NCI-H774 (cell line): ENCODE measurements at regions not wholly inside any gene's neighbourhood (a gene's known extent, or its start where the extent isn't known, plus 50 kb on each side); places are given as distances from the start of the nearest gene placed in this dataset.

Experiments used
- DNase-seq: peaks from one replicate; lab custom pipeline; 2025; lab: John Stamatoyannopoulos, UW

GRCh38 chr5:143664623-143665022, 147.3 kb upstream of the HMHB1 start:
- no peak for DNase-seq

DNA sequence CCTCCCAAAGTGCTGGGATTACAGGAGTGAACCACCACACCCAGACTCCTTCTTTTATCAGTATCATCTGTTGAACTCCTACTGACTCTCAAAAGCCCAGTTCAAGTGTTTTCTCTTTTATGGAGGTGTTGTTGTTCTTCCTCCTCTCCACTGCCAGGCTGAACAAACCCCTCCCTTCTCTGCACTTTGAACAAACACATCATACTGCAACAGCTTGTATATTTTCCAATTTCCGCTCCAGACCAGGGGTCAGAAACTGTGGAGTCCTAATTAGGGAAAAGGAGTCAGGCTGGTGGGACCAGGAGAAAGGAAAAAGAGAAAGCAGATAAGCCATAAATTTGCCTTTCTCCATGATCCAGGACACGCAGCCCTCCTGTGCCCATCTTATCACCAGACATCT, 148.1 kb upstream of the HMHB1 start:
- no peak for DNase-seq

GRCh38 chr5:143662020-143662419, 149.9 kb upstream of the HMHB1 start:
- DNase-seq, result no peak

DNA sequence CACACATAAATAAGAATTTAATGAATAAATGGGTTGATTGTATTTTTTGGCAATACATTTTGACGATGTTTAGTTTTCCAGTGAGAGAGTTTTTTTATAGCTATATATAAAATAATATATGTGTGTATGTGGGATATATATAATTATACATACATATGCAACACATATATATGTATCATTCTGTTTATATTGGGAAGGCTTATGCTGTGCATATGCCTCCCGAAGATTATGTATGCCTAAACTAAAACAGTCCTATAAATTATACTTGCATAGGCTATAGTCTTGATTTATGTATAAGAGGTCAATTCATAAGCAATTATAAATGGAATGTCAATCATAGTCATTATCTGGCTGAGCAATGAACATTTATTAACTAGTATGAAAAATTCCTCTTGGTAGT, 151.3 kb upstream of the HMHB1 start:
- DNase-seq, result no peak

GRCh38 chr5:143659599-143660238, 152.2 kb upstream of the HMHB1 start:
- no peak for DNase-seq

DNA sequence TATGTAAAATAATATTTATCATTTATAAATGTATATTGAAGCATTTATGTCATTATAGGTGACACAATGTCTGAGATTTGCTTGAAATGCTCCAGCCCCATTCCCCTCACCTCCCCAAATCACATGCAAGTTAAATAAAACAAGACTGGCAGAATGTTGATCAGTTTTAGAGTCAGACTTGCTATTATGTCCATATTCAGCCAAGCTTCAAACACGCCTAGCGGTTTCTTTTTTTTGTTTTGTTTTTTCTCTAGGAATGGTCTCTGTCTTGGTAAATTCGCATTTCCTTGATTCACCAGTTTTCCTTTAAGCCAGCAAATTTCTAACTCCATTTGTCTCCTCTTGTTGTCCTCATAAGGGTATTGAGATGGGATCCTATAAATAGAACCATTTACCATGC, 153.0 kb upstream of the HMHB1 start:
- DNase-seq, result no peak

DNA sequence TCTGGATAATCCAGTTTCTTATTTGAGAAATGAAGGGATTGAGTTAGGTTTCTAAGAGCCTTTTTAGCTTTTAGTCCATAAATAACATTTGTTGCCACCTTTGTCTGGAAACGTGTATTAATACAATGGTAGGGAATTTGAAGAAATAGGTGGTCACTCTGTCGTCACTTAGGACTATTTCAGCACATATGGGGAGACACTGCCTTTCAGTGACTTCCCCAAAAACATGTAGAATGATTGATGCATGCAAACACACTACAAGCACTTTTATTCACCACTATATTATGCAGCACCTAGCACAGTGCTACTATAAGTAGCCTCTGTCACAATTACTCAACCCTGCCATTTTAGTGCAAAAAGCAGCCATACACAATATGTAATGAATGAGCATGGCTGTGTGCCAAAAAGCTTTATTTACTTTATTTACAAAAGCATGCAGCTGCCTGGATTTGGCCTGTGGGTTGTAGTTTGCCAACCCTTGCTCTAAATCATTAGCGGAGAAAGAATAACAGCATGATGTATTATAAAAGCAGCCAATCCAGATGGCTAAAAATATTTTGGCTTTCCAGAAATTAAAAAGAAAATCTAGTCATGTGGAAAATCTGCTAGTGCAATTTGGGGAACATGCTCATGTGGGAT, 154.2 kb upstream of the HMHB1 start:
- peak; percentile 93 for DNase-seq

DNA sequence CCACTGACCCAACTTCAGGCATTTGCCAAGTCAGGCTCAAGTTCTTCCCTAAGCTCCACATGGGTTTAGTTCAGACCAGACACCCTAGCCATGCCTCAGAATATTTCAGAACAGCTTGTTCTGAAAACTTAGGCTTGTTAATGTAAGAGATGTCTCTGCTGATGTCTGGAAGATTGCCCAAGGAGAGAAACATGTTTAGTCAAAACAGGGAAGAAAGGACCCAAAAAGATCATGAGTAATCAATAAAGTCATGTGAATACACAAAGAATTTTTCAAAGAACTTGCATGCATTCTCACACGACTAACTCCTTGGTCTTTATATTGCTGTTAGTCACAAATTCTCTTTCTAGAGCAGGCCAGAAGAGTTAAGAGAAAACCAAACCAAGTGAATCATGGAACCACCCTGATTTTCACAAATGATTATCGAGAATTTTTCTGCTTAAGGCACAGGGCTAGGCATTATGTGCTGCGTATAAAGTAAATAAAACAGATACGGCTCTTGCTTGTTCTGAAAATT, 158.1 kb upstream of the HMHB1 start:
- DNase-seq, result no peak

DNA sequence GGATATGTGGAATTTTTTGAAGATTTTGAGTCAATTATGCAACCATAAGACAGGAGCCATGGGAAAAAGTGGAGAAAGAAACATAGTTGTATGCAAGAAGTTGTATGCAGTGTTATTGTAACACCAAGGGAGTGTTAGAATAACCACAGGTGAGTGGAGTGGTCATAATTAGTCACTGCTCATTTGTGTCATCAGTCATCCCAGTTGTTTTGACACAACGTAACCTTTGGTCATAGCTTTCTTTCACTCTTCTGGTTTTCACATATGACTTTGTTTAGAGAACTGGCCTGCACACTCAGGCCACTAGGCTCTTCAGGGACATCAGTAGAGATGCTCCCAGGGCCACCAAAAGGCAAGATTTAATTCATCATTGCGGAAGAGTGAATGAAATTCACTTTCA, 158.7 kb upstream of the HMHB1 start:
- DNase-seq, result no peak

DNA sequence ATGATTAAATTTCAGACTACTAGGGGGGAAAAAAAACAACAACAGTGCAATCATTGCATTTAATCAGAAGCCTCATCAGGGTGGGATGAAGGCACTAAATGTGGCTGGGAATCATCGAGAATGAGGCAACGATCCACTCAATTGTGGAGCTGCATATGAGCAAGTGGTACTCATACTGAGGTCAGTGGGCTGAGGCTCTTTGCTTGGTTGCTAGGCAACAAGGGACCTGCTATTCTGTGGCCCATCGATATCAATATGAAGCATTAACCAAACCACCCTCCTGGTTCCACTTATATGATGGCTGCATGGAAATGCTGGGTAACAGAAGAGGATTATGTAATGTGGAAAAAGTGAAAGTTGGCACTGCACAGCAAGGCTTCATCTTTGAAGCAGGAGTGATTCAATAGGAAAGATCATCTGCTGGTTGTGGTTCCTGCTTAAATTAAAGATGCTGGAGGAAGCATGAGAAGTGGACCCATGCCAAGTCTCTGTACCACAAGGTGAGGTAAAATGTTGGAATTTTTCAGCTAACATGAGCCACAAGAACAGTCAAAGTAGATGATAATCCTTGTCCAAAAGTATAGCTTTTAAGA, 159.8 kb upstream of the HMHB1 start:
- DNase-seq, result no peak

GRCh38 chr5:143649937-143650621, 161.9 kb upstream of the HMHB1 start:
- no peak for DNase-seq

- no peak for DNase-seq
These were observed 163.3 kb upstream of the HMHB1 start for GRCh38 chr5:143648696-143649095.

DNA sequence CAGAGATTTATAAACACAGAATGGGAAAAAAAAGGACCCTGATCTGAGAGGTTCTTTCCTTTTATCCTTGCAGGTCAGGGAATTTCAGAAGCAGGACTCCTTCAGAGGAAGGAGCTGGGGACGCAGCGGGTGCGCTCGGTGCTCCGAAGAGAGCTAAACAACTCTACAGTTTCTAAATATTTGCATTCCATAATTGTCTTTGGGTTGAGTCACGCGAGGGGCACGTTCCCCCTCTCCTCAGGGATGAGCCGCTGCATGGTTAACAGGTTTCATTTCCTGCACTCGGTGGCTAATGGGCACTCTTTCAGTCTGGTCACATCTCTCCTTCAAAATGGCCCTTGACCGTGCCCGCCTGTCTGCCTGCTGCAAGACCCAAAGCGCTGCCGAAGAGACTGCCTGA, 165.0 kb upstream of the HMHB1 start:
- DNase-seq, result peak; percentile 54

GRCh38 chr5:143645356-143645755, 166.6 kb upstream of the HMHB1 start:
- no peak for DNase-seq

- no peak for DNase-seq
These were observed 167.2 kb upstream of the HMHB1 start for GRCh38 chr5:143644727-143645126.

DNA sequence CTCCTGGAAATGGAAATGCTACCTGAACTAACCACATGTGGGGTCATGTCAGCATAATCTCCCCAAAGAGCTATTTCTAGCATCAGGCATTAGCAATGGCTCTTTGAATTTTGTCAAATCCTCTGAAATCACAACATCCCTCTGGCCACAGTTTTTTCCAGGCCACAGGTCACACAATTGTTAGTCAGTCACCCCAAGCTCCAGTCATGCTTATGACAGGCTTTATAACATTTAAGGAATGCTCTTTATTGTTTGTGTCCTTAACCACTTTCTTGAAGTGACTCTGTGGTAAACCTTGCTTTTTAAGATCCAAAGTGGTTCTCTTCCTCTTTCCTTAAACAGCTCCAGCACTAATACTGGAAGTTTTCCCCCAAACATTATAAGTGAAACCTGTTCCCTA, 169.2 kb upstream of the HMHB1 start:
- no peak for DNase-seq

DNA sequence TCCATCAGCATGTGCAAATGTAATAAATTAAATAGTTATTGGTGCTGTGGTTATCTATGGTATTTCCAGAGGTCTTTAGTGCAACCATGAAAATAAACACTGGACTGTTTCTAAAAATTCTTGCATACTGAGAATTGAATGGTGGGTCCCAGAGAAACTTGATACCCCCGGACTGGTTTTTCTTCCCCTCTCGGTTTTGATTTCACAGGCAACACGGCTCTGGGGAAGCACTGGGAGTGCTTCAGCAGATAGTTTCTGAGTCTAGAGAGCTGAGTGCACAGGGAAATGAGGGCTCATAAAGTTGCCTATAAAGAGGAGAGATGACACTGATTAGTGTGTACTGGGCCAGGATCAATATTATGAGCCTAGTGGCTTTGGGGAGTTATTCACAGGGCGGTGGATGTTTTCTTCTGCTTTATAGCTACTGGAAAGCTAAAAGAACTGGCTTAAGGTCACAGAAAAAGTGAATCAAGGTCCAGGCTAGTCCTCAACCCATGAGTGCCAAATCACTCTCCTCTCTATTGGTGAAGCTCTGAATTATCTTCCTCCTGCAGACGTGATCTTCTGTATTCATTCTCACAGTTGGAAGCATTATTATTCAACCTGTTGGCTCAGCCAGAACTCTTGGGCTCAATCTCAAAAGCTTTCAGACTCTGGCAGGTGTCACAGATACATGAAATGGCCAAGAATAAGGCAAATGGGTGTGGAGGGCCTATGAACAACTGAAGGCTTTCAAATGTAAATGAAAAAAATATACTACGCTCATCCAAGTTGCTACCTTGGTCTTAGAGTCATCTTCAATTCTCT, 170.2 kb upstream of the HMHB1 start:
- no peak for DNase-seq

- DNase-seq, result peak; percentile 49
These were observed 173.3 kb upstream of the HMHB1 start for GRCh38 chr5:143638654-143639053.

- no peak for DNase-seq
These were observed 174.9 kb upstream of the HMHB1 start for GRCh38 chr5:143636931-143637528.

DNA sequence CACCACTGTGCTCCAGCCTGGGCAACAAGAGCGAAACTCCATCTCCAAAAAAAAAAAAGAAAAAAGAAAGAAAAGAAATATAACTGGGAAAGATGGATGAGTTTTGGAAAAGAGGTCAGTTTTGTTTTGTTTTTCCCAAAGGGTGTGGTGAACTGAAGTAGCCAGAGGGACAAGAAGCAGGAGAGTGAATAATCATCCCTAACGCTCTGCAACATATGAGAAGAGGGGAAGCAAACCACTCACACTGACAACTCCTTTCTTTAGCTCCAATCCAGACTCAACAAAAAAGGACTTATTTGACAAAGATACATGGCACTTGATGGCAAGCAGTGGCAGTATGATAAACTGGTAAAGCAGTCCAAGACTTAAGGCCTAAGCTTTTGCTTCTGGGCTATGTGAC, 176.1 kb upstream of the HMHB1 start:
- DNase-seq, result no peak

GRCh38 chr5:143635146-143635752, 176.7 kb upstream of the HMHB1 start:
- DNase-seq, result no peak
